HG03432 (cell line): ENCODE measurements at regions not wholly inside any gene's neighbourhood (a gene's known extent, or its start where the extent isn't known, plus 50 kb on each side); places are given as distances from the start of the nearest gene placed in this dataset.

Experiments used
- ATAC-seq: cut with Tn5 transposase; IDR thresholded peaks from one replicate; pipeline ENCODE4 v1.9.1; 2021; ENCODE audit warnings: mild to moderate bottlenecking, moderate library complexity; ENCODE audit not compliant: unreplicated experiment

DNA sequence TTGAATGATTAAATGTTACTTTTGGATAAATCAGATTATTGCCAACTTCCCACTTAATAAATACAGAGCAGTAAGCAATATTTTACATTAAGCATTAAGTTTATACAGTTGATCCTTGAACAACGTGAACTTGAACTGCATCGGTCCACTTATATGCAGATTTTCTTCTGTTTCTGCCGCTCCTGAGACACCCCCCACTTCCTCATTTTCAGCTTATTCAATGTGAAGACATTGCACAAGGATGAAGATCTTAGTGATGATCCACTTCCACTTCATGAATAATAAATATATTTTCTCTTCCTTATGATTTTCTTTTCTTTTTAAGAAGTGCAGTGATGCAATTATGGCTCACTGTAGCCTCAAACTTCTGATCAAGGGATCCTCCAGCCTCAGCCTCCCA, 167.2 kb downstream of the LINC00237 start:
- no peak for ATAC-seq

- ATAC-seq, result no peak
These were observed 167.6 kb downstream of the LINC00237 start for GRCh38 chr20:20938599-20938998.

- ATAC-seq, result no peak
These were observed 168.0 kb downstream of the LINC00237 start for GRCh38 chr20:20938131-20938530.

DNA sequence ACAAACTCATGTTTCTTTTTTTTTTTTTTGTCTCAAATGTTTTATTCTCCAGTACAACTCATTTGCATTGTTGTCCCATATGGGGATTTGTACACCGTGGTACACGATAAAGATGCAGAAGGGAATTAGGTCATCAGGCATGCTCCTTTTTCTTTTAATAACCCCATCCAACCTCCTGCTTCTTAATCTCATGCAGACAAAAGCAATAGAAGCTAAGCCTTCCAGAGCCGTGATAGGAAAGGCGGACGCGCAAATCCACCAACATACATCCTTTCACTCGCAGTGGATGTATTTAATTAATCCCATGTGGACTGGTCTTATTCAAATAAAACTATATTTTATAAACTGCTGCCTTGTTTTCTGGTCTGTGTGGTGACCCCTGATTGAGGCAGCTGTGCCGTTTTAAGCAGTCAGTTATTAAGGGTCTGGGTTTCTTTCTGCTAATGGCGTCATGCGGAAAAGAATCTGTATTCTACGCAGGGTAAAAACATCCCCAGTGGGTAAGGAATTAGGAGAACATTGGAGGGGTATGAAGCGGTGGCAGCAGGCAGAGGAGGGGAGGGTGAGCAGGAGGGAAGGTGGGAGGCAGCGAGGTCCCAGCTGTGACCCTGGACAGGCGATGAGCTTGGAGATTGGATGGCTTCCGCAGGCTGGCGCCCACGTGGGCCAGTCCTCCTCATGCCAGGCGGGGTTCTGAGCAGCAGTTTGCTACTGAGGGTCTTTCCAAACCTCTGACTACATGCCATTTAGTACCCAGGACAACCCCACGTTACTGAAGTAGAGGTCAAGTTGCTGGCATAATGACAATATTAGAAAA, 172.8 kb downstream of the LINC00237 start:
- no peak for ATAC-seq

DNA sequence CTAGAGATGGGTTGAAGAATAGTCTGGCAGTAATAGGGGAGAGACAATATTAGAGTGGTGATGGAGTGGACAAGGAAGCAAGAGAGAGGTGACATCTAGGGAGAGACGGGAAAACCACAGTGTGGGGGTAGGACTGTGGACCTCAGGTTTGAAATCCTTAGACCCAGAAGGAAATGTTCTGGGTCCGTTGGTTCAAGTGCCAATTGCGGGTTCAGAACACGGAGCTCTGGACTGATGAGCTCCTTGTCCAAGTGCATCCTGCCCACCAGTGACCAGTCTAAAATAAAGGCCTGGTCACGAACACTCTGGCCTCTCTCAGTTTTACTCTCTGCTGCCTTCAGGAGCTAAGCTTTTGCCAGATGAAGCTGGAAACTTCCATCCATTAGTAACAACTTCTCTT, 174.0 kb downstream of the LINC00237 start:
- ATAC-seq, result no peak

DNA sequence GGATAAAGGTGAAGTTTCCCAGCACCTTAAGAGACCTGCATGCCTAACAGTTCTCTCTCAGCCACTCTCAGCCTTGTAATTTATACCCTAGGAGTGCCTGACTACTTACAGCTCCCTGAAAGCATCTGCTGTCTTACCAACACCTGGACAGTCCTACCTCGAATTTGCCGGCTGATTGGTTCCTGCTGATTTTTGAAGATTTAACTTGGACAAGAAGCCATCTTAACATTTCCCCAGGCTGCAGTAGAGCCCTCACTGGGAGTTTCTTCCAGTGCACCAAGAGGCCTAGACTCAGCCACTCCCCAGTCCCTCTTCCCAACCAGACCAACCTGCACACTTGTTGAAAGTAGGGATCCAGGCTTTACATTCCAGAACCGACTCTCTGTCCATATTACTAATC, 174.5 kb downstream of the LINC00237 start:
- no peak for ATAC-seq

- ATAC-seq, result no peak
These were observed 175.1 kb downstream of the LINC00237 start for GRCh38 chr20:20931024-20931423.

- no peak for ATAC-seq
These were observed 175.7 kb downstream of the LINC00237 start for GRCh38 chr20:20930500-20930899.

DNA sequence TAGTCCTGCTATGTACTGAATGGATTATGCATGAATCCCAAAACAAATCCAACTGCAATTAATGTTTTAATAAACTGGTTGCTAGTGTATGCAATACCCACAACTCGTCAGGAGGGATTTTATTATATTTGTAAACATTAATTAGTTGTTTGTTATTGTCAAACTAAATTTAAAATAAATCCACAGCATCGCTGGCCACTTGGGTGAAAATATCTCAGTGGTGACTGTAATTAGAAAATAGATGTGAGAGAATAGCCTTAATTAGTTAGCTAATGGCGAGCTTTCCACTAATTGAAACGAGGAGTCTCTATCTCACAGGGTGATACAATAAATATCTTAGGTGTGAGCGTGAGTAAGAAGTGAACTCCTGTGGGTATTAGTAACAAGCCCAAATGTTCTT, 176.8 kb downstream of the LINC00237 start:
- no peak for ATAC-seq

- ATAC-seq, result no peak
These were observed 179.8 kb downstream of the LINC00237 start for GRCh38 chr20:20926222-20926905.

DNA sequence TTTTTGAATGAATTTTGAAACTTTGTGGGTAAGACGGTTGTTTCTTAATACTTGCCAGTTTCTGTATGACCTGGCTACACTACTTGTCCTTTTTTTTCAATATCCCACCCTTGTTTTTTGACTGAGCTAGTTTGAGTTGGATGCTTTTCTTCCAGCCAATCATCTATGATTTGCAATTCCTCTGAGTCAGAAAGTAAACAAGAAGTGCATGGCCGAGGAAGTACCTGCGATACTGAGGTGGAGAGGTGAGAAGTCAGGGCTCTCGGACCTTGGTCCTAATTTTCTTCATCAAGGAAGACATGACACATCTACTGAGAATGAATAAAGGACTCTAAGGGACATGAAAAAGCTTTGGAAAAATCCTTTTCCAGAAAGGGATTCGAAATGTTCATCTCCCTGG, 185.7 kb downstream of the LINC00237 start:
- ATAC-seq, result no peak

DNA sequence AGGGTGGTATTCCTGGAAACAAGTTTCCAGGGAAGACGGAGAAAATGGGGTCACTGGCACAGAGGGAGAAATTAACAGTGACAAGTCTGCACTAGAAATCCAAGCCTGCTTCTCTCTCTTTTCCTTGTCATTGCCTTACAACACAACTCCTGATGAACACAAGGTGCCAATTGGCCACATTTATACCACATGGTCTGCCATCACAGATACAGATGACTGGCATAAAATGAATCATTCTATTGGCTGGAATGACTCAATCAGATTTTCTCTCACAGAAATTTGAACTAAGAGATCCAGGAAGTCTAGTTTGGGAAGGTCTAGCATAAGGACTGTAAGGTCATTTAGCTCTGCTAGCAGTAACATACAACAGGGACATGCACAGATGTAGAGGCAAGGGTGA, 190.3 kb downstream of the LINC00237 start:
- no peak for ATAC-seq

- no peak for ATAC-seq
These were observed 192.0 kb upstream of the RALGAPA2 start for GRCh38 chr20:20904501-20904831.

- no peak for ATAC-seq
These were observed 191.5 kb upstream of the RALGAPA2 start for GRCh38 chr20:20903773-20904500.

GRCh38 chr20:20897922-20898321, 185.5 kb upstream of the RALGAPA2 start:
- no peak for ATAC-seq

DNA sequence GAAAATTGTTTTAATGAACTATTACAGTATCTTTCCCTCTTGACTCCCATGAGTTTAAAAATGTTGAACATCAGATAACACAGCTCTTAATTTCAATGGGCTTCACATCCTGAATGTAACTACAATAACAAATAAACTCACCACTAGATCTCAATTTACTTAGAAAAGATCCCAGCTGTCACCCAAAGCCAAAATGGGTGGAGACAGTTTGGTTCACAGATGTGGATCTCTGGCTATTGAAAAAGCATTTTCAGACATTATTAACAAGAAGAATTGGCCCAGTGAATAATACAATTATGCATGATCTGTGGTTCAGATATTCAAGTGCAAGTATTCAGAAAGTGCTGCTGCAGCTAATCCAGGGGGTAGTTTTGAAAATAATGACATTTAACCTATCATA, 184.7 kb upstream of the RALGAPA2 start:
- ATAC-seq, result no peak

- no peak for ATAC-seq
These were observed 184.2 kb upstream of the RALGAPA2 start for GRCh38 chr20:20896606-20897005.

GRCh38 chr20:20895537-20895936, 183.1 kb upstream of the RALGAPA2 start:
- ATAC-seq, result no peak

DNA sequence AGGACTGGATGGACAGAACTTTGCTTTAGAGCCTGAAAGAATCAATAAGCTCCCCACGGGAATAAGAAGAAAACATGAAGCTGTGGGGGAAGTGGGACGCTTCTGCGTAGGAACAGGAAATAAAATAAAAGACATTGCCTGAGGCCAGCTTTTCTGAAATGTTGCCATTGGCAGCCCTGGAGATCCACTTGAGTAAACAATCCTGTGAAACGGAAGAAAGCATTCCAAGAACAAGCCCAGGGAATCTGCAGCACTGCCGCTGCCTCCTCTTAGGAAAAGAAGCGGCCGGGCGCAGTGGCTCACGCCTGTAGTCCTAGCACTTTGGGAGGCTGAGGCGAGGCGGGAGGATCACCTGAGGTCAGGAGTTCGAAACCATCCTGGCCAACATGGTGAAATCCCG, 182.3 kb upstream of the RALGAPA2 start:
- no peak for ATAC-seq

DNA sequence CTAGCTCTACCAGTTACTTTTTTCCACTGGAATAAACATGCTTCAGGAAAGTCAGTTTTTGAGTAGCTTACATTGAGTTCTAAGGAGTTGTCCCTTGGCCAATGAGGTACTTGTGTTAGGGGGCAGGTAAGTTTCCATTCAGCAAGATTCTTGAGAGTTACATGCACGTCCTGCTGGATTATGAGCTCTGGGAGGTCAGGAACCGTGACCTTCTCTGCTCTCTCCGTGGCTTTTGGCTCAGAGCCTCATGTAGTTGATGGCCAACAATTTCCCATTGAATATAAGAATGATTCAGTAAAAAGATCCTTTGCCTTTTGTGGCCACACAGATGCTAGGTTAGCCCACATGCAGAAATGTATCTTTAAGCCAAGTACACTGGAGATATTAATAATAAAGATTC, 181.8 kb upstream of the RALGAPA2 start:
- ATAC-seq, result no peak

GRCh38 chr20:20892328-20892727, 179.9 kb upstream of the RALGAPA2 start:
- no peak for ATAC-seq

DNA sequence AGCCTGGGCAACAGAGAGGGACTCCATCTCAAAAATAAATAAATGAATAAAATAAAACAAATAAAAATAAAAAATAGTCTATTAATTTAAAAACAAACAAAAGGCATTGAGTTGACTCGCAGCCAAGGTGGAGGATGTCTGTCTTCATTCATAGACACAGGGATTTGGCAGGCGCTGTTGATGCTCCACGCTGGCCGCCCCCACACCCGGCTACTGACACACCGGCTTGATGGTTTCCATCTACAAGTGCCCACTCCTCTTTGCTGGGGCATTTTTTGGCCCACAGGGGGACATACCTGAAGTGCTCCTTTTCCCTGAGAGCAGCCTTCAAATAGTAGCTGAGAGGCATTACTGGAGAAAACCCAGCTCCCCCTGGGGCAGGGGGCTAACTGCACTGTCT, 178.3 kb upstream of the RALGAPA2 start:
- no peak for ATAC-seq
